ENCODE measurements at regions not wholly inside any gene's neighbourhood (a gene's known extent, or its start where the extent isn't known, plus 50 kb on each side); places are given as distances from the start of the nearest gene placed in this dataset.
"Not testable (repeated sequence)": the region's sequence is repeated elsewhere in the genome, so short reads cannot be mapped to it uniquely, and the experiment has no call there.

DNA sequence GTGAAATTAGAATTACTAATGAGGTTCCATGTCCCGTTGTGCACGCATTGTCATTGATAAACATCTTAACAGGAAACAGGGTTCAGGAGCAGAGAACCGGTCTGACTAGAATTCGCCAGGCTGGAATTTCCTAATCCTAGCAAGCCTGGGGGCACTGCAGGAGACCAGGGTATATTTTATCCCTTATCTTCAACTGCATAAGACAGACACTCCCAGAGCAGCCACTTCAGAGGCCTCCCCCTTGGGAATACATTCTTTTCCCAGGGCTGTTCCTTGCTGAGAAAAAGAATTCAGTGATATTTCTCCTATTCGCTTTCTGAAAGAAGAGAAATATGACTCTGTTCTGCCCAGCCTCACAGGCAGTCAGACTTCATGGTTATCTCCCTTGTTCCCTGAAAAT lies 416.6 kb upstream of the HTR2C start:
- TF ChIP-seq, protein P1, sequence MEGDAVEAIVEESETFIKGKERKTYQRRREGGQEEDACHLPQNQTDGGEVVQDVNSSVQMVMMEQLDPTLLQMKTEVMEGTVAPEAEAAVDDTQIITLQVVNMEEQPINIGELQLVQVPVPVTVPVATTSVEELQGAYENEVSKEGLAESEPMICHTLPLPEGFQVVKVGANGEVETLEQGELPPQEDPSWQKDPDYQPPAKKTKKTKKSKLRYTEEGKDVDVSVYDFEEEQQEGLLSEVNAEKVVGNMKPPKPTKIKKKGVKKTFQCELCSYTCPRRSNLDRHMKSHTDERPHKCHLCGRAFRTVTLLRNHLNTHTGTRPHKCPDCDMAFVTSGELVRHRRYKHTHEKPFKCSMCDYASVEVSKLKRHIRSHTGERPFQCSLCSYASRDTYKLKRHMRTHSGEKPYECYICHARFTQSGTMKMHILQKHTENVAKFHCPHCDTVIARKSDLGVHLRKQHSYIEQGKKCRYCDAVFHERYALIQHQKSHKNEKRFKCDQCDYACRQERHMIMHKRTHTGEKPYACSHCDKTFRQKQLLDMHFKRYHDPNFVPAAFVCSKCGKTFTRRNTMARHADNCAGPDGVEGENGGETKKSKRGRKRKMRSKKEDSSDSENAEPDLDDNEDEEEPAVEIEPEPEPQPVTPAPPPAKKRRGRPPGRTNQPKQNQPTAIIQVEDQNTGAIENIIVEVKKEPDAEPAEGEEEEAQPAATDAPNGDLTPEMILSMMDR (IDR thresholded peaks at IDR 0.05): not testable (repeated sequence)
- TF ChIP-seq POLR2AphosphoS5, POLR2A, EP300 (IDR thresholded peaks at IDR 0.05): not testable (repeated sequence)

Measured in gastroesophageal sphincter (tissue), 3 donors.